22Rv1 (cell line): ENCODE measurements at regions not wholly inside any gene's neighbourhood (a gene's known extent, or its start where the extent isn't known, plus 50 kb on each side); places are given as distances from the start of the nearest gene placed in this dataset.

Experiments
- CTCF ChIP-seq: fragments of 450-650 bp; IDR thresholded peaks from 2 replicates; pipeline ENCODE4 v1.5.1; 2017; ENCODE audit warnings: mild to moderate bottlenecking
- ZFX ChIP-seq: fragments of 450-650 bp; IDR thresholded peaks from 2 replicates; pipeline ENCODE4 v1.6.1; 2017; ENCODE audit warnings: antibody characterized with exemption, borderline replicate concordance

GRCh38 chr4:183848805-183849204, 56.3 kb upstream of the STOX2 start:
- TF ChIP-seq CTCF = no peak
- no peak for TF ChIP-seq ZFX
